Breast epithelium (tissue), 3 donors: ENCODE measurements at regions not wholly inside any gene's neighbourhood (a gene's known extent, or its start where the extent isn't known, plus 50 kb on each side); places are given as distances from the start of the nearest gene placed in this dataset.

Source experiments
- POLR2A ChIP-seq: fragments of 450-650 bp; IDR thresholded peaks from one replicate; pipeline ENCODE4 v1.6.1; 2016; ENCODE audit warnings: antibody characterized with exemption, mild to moderate bottlenecking, moderate library complexity
- POLR2AphosphoS5 ChIP-seq, 3 donors: sonication (generic); formaldehyde crosslinking; IDR thresholded peaks; one replicate each; pipeline ENCODE4 v1.6.1; 2017; ENCODE audit warnings: antibody characterized with exemption in 3 of 3
- TF ChIP-seq, protein P1 (sequence below), 3 donors: fragments of 450-650 bp; IDR thresholded peaks; one replicate each; pipeline ENCODE4 v1.5.1; 2016 to 2017; ENCODE audit warnings: antibody characterized with exemption in 3 of 3, mild to moderate bottlenecking in 3 of 3, moderate library complexity in 3 of 3

GRCh38 chr10:111716032-111716431 lies 467.5 kb downstream of the GPAM start:
- TF ChIP-seq POLR2A (no peak), POLR2AphosphoS5 (IDR thresholded peaks at IDR 0.05) (no peak)
- TF ChIP-seq, protein P1, sequence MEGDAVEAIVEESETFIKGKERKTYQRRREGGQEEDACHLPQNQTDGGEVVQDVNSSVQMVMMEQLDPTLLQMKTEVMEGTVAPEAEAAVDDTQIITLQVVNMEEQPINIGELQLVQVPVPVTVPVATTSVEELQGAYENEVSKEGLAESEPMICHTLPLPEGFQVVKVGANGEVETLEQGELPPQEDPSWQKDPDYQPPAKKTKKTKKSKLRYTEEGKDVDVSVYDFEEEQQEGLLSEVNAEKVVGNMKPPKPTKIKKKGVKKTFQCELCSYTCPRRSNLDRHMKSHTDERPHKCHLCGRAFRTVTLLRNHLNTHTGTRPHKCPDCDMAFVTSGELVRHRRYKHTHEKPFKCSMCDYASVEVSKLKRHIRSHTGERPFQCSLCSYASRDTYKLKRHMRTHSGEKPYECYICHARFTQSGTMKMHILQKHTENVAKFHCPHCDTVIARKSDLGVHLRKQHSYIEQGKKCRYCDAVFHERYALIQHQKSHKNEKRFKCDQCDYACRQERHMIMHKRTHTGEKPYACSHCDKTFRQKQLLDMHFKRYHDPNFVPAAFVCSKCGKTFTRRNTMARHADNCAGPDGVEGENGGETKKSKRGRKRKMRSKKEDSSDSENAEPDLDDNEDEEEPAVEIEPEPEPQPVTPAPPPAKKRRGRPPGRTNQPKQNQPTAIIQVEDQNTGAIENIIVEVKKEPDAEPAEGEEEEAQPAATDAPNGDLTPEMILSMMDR (IDR thresholded peaks at IDR 0.05): no peak
